Calu3 (cell line): ENCODE measurements at regions not wholly inside any gene's neighbourhood (a gene's known extent, or its start where the extent isn't known, plus 50 kb on each side); places are given as distances from the start of the nearest gene placed in this dataset.

Experiments used
- BruUV-seq: library from RNA; stranded (reverse); fragments of 400-500 nt; replicated peaks from 2 replicates; lab custom pipeline; 2021; lab: Mats Ljungman, UMichigan
- CTCF ChIA-PET: fragments of 300-600 bp; sonication (Branson Sonifier 250); formaldehyde crosslinking; loops from one replicate; lab custom pipeline; 2022; ENCODE audit warnings: antibody characterized with exemption; lab: Charles Lee
- DNase-seq: peaks from one replicate; pipeline ENCODE4 v3.0.0; 2022
- H3K27ac Mint-ChIP-seq: one replicate; pipeline ENCODE4 v1.8.0; 2022; ENCODE audit warnings: mixed read lengths; ENCODE audit not compliant: unreplicated experiment
- H3K27me3 Mint-ChIP-seq: one replicate; pipeline ENCODE4 v1.8.0; 2022; ENCODE audit warnings: mixed read lengths; ENCODE audit not compliant: unreplicated experiment
- H3K36me3 Mint-ChIP-seq: one replicate; pipeline ENCODE4 v1.8.0; 2022; ENCODE audit warnings: mild to moderate bottlenecking, moderate library complexity, mixed read lengths; ENCODE audit not compliant: insufficient read depth, unreplicated experiment
- H3K4me1 Mint-ChIP-seq: one replicate; pipeline ENCODE4 v1.8.0; 2022; ENCODE audit warnings: mild to moderate bottlenecking, low read depth, mixed read lengths; ENCODE audit not compliant: unreplicated experiment
- H3K4me3 Mint-ChIP-seq: one replicate; pipeline ENCODE4 v1.8.0; 2022; ENCODE audit warnings: mild to moderate bottlenecking, low read depth, moderate library complexity, mixed read lengths; ENCODE audit not compliant: unreplicated experiment
- H3K9me3 Mint-ChIP-seq: one replicate; pipeline ENCODE4 v1.8.0; 2022; ENCODE audit warnings: low read depth, mixed read lengths; ENCODE audit not compliant: unreplicated experiment
- CTCF ChIP-seq: fragments of 200-600 bp; IDR thresholded peaks from one replicate; pipeline ENCODE4 v1.8.0; 2022; ENCODE audit warnings: antibody characterized with exemption; ENCODE audit not compliant: unreplicated experiment
- intact Hi-C: fragments of 100-400 bp; cut with micrococcal nuclease; formaldehyde crosslinking; loops from one replicate; pipeline ENCODE4 v1.10.0; 2022; ENCODE audit not compliant: unreplicated experiment

DNA sequence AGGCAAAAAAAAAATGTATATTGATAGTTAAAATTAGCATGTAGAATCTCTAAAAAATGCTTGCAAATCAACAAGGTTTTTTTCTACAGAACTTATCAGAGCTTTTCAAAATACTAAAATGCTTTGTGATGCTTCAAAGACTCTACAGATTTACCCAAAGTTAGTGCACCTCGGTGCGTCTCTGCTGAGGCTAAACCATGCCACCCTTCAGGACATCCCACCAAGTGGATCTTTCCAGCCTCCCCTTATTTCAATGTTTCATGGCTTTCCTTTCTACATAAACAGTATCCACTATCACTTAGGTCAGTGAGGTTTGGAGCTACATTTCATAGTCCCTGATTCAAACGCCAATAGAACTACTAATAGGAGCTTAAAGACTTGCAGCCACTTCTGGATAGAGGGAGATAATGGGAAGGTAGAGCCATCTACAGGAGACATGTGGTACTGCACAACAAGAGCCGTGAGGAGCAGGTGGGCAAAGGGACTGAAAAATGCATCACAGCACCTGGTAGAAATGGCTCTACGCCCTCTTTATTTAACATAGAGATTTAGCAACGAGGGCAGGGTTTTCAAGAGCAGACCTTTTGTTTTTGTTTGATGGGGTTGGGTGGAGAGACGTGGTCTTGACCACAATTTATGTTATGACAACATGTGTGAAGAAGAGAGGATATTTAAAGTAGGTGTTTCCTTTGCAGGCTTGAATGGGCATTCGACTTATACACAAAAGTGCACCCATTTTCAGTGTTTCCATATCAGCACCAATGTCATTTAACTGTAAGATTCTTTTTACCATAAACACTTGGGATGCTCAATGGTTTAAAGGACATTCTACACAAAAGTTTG is 56.1 kb upstream of the SLC35G4 start:
- no peaks in the 10 kb centered on the region for H3K9me3 Mint-ChIP-seq
- H3K4me1 Mint-ChIP-seq = no peaks in the 10 kb centered on the region
- H3K4me3 Mint-ChIP-seq = no peak overlapping the region
- CTCF ChIA-PET = interaction anchor here (0.5 to 1.6 kb wide), 7 partner anchors 12 to 993 kb away, joined by 3 to 6 read pairs (median 4); no protein-coding TSS in a partner anchor
- no TSS peak for BruUV-seq
- TF ChIP-seq CTCF = peak; percentile 76
- no peaks in the 10 kb centered on the region for H3K36me3 Mint-ChIP-seq
- H3K27ac Mint-ChIP-seq = no peak overlapping the region
- DNase-seq = peak; percentile 53
- intact Hi-C loops = loop anchor here (5.0 to 10.0 kb wide), 3 partner anchors 119 to 389 kb away; no protein-coding TSS in a partner anchor
- peaks cover 66% of the 10 kb centered on the region for H3K27me3 Mint-ChIP-seq

- H3K4me3 Mint-ChIP-seq = no peak overlapping the region
- DNase-seq = no peak
- intact Hi-C loops = no loop called here
- H3K36me3 Mint-ChIP-seq = no peaks in the 10 kb centered on the region
- CTCF ChIA-PET = no interaction called here
- peaks cover 3% of the 10 kb centered on the region for H3K9me3 Mint-ChIP-seq
- BruUV-seq = no TSS peak
- H3K27ac Mint-ChIP-seq = no peak overlapping the region
- no peak for TF ChIP-seq CTCF
- no peaks in the 10 kb centered on the region for H3K4me1 Mint-ChIP-seq
- peaks cover 49% of the 10 kb centered on the region for H3K27me3 Mint-ChIP-seq
Measured at GRCh38 chr18:11548916-11549551, 60.4 kb upstream of the SLC35G4 start.

DNA sequence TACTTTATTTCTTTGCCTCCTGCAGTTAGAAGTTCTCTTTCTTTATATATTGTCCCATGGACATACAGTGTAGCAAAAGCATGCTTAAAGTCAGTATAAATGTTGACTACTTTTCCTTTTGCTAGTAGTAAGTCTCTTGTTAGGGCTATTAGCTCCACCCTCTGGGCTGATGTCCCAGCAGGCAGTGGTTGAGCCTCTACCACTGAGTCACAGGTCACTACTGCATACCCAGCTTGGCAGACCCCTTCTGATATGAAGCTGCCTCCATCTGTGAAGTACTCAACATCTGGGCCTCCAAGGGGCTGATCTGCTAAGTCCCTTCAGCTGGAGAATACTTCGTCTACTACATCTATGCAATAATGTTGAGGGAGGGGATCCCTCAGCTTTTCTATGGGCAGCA is 61.0 kb upstream of the SLC35G4 start:
- Mint-ChIP-seq H3K36me3 (no peaks in the 10 kb centered on the region), H3K4me3 (no peak overlapping the region), H3K9me3 (peaks cover 5% of the 10 kb centered on the region), H3K4me1 (no peaks in the 10 kb centered on the region), H3K27ac (no peak overlapping the region), H3K27me3 (peaks cover 43% of the 10 kb centered on the region)
- intact Hi-C loops = no loop called here
- DNase-seq = no peak
- CTCF ChIA-PET = no interaction called here
- TF ChIP-seq CTCF = no peak
- BruUV-seq = no TSS peak

GRCh38 chr18:11544060-11544633 is 65.2 kb upstream of the SLC35G4 start:
- no TSS peak for BruUV-seq
- intact Hi-C loops = no loop called here
- H3K4me3 Mint-ChIP-seq = no peak overlapping the region
- peaks cover 9% of the 10 kb centered on the region for H3K27me3 Mint-ChIP-seq
- DNase-seq = no peak
- H3K36me3 Mint-ChIP-seq = no peaks in the 10 kb centered on the region
- H3K9me3 Mint-ChIP-seq = peaks cover 5% of the 10 kb centered on the region
- CTCF ChIA-PET = no interaction called here
- H3K4me1 Mint-ChIP-seq = no peaks in the 10 kb centered on the region
- no peak overlapping the region for H3K27ac Mint-ChIP-seq
- no peak for TF ChIP-seq CTCF
